Activated CD4-positive, CD25-positive, alpha-beta regulatory T cell treated with anti-CD3 and anti-CD28 coated beads, Interleukin-2, amount 50 U/mL, for 24 hours (primary cell): ENCODE measurements at regions not wholly inside any gene's neighbourhood (a gene's known extent, or its start where the extent isn't known, plus 50 kb on each side); places are given as distances from the start of the nearest gene placed in this dataset.

Source experiments
- ATAC-seq, 2 donors: fragments of 150-1000 bp; cut with Tn5 transposase; one replicate each; pipeline ENCODE4 v1.10.0; 2021; ENCODE audit warnings: mild to moderate bottlenecking in 1 of 2, moderate library complexity in 1 of 2

- no peak for ATAC-seq
These were observed 1053.8 kb downstream of the BCL11B start for GRCh38 chr14:98218218-98218617.

DNA sequence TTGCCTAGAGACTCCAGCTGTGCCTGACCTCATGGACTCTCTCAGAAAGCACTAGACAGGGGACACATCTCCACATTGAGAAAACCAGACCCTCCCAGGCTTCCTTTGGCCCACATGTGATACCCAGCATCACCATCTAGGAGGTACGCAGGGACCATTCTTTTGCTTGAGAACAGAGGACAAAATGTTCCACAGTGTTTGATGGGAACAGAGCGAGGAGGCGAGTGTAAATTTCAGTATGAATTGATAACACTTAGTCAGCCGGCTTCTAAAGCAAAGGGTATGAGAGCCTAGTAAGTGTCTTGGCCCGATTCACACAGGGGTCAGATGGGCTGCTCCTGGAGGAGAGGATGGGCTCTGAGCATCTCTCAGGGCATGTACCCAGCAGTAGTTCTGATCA is 1052.4 kb downstream of the BCL11B start:
- ATAC-seq, result peak; percentile 25 to 53

- ATAC-seq, result no peak
These were observed 1048.9 kb downstream of the BCL11B start for GRCh38 chr14:98223106-98223505.

- peak; percentile 12 to 15 for ATAC-seq
These were observed 1048.3 kb downstream of the BCL11B start for GRCh38 chr14:98223710-98224109.

DNA sequence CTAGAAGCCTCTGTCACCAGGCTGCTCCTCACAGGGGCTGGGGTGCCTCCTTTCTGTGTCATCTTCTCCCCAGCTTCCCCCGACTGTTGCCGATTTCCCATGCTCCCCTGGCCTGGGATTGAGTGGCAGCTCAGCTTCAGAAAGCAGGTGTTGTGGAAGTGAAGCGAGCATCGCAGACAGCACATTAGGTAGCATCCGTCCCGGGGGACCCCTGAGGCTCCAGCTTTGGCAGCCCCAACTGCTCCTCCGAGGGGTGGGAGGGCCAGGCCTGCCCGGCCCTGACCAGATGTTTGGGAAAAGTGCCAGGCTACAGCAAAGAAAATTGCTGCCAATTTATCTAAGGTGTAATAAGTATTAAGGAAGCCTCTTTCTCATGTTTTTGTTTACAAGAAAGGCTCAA is 1045.6 kb downstream of the BCL11B start:
- ATAC-seq, result no peak

DNA sequence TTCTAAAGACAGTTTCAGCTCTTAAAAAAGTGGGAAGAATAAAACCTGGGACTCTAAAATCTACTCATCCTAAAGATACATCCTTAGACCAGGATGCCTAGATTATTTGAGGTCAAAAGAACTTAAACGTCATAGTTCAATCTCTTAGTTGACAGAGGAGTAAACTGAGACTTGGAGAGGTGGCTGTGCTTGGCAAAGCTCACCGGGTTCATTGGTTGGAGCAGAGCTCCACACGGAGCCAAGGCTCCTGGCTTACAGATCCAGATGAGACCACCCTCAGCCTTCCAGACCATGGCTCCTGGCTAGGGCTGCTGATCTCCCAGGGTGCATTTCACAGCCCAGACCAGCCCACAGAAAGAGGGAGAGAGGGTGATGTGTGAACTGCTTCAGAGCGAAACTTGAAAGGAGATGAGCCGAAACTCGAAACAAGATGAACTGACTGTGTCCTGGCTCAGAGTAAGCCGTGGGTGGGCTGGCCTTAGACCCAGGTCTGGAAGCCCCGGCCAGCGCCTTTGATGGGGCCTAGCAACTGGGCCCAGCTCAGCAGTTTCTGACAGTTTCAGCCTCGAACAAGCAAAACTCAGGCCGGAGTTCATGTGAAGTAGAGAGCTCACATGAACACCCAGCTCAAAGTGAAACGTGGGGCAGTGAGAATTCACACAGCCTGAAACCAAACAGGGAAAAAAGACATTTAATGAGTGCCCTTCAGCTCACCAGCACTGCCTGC is 1044.8 kb downstream of the BCL11B start:
- ATAC-seq, result peak; percentile 91

DNA sequence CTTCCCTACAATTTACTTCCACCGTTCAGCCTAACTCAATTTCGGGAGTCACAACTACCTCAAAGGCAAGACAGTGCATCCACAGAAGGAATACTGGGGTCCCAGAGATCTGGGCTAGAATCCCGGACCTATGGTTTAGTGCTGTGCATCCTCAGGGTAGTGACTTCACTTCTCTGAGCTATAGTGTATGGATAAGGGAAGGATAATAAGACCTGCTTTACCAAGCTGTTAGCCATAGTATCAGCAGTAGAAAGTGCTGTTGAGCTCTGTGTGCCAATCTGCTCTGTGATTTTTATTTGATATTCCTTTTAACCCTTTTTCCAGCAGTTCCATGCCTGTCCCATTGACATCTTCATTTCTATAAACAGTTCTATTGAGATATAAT is 1044.3 kb downstream of the BCL11B start:
- no peak for ATAC-seq

DNA sequence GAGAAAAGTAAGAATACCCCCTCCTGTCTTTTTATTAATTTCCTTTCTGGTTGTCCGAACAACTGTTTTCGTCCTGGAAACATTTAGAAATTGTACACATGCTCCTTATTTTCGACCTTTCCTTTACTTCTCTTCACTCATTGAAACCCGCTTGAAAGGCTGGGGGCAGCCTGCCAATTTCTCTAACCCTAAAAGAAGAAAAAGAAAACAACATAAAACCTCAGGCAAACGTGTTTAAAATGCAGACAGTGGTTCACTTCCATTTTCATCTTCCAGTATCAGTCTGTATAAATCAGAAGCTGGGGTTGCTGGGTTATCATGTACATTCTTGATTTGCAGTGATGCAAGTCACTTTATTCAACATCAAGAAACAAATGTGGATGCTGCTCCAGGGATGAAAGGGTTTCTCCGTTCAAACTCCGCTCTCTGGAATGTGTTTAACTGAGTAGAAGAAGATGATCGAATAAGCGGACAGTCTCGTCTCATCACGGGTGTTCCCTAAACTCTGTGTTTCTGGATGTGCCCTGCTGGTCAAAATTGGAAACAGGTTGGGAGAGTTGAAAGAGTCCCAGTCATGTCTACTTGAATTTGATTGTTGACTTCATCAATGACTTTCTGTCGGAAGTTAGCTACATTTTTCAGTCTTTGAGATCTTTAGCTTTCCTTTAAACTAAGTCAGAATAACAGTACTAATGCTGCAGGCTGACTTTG is 1042.2 kb downstream of the BCL11B start:
- no peak for ATAC-seq

DNA sequence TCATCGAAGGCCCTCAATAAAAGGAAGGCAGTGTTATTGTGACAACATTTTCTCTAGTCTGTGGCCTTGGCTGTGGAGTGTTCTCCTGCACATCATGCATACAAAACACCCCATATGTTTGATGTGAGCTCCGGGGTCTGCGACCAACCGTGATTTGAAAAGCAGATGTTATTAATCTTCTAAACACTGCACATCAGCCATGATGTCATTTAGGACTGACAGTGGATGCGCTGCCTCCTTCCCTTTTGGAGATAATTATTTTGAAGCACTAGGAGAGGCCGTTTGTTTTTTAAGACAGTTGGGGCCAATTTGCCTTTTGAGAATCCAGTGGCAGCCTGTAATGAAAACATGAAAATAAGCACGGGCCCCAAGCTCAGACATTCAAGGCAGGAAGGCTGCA is 1041.6 kb downstream of the BCL11B start:
- no peak for ATAC-seq

DNA sequence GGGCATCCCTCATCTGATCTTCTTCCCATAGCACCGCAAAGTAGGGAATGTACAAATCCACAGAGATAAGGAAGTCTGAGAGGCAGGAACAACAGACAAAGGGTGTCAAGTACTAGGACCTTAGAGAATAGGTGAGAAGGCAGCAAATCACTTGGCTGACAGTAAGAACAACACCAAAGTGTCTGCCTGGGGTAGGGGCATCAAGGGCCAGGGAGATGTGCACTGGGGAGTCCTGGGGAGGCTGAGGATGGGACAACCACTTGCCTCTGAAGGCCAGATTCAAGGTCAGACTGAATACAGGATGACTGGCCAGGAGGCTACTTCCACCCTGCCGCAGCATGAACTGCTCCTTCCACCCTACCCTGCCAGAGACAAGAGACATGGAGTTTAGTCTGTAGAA is 1040.8 kb downstream of the BCL11B start:
- no peak for ATAC-seq

DNA sequence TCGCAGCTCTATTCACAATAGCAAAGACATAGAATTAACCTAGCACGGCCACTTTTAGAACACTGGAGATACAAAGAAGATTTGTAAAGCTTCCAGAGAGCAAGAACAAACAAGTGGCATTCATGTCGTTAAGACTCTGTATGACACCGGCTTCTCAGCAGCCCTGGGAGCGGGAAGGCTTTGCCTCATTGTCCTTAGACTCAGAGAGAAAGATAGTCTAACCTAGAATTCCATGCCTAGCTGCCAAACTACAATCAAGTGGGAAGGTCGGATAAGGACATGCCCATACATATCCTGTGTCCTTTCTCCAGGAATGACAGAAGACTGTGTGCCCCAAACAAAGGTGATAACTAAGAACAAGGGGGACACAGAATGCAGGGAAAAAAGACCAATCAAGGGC is 1038.3 kb downstream of the BCL11B start:
- ATAC-seq, result no peak

- ATAC-seq, result peak; percentile 93 to 94
These were observed 1037.8 kb downstream of the BCL11B start for GRCh38 chr14:98234208-98234607.

DNA sequence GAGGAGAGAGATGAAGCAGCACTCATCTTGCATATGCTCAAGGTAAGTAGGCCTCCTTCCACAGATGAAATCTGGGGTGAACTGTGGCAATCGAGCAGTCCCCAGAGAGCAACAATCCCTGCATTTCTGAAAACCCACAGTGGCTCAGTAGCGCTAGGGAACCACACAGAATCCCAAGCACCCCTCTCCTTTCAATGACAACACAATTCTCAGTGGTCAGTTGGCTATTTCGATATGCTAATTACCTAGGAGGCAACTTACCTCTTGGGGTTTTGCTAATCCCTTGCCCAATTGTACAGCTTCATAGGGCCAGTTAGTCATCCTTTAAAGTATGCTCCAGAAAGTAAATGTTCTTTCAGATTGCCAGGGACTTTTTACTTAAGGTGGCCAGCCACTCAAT is 1035.7 kb downstream of the BCL11B start:
- ATAC-seq, result no peak

- ATAC-seq, result no peak
These were observed 1034.1 kb downstream of the BCL11B start for GRCh38 chr14:98237939-98238338.

DNA sequence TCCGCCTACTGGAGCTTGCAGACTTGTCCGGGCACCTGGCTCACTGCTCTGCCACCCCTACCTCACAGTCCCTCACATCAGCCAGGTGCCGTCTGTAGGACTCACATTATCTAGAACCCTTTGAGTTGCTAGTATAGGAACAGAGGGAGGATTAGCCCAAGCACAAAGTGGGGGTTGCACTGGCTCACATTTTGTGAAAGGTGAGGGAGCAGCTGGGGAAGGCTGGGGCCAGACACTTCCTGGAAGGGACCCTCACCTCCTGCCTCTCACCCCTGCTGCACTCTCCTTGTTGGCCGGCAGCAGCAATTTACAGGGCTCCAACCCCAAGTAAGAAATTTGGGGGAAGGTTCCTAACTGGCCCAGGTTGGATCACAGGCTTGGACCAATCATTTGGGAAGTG is 1031.6 kb downstream of the BCL11B start:
- no peak for ATAC-seq

GRCh38 chr14:98242903-98243302 is 1029.1 kb downstream of the BCL11B start:
- ATAC-seq, result no peak

DNA sequence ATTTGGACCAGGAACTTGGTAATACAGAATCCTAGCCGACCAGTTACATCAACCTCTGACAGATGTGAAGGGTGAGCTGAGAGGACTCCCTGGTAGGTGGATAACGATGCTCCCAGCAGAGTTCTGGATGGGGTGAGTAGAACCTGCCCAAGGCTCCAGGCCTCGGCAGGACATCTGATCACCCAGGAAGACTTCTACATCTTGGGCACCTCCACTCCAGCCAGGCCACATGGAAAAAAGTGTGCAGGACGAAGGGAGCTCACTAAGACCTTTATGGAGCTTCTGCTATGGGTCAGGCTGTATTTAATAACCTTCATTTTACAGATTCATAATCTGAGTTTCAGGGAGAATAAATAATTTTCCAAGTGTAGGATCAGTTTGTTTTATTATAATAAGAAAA is 1028.7 kb downstream of the BCL11B start:
- no peak for ATAC-seq

DNA sequence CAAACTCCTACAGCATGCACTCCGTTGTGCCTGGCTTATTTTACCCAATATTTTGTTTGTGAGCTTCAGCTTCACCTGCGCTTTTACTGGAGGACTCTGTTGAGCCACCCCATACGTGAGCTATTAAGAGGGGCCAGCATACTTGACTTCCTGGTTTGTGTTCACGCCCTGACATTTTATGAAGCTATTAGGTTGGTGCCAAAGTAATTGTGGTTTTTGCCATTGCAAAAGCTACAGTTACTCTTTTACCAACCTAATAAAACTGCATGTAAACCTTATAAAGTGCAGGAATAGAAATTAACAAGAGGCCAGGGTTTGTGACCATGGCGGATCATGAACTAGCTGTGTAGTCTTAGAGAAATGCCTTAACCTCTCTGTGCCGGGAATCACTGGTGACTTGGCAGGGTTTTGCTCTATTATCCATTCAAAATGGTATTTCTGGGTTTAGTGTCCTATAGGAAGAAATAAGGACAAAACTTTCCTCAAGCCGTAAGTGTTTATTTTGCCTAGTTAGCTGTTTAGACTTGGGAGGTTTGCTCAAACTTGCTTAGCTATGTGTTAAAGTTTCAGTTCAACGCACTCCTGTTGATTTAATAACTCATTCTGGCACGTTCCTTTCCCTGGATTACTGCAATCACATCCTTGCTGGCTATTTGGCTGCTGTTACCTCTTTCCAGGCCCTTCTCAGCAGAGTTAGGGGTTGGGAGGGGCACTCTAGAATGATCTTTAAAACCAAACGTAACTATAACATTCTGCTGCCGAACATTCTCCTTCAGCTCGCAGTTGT is 1027.6 kb downstream of the BCL11B start:
- no peak for ATAC-seq

GRCh38 chr14:98244966-98245569 is 1026.9 kb downstream of the BCL11B start:
- ATAC-seq, result no peak

DNA sequence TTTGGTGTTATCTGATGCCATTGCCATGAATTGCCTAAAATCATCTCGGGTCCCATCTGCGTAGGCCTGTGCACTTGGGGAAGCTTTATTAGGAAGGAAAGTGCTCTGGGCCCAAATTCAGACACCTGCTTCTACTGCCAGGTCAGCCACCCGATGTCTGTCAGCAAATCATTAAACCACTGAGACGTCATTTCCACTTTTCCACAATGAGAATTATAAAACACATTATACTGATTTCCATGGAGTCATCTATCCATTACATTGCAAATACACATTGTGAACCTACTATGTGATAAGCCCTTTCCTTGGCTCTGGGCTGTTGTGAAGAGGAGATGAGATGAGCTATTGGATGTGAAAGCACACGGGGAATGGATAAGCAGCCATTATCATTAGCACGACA is 1022.9 kb downstream of the BCL11B start:
- no peak for ATAC-seq

DNA sequence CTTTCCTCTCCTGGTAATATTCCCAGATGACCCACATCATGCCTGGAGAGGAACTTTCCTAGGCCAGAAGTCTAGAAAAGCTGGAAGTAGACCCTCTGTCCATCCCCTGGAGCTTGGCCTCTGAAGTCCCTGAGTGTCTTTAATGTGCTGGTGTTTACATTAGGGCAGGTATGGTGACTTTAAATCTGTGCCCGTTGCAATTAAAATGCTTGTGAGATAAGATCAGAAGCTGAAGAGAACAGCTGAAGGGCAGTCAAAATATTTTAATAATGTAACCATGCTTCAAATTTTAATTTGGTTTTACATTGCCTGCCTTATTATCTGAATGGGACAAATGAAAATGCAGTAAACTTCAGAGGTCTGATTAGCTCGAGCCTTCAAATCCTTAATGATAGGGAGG is 1022.5 kb downstream of the BCL11B start:
- ATAC-seq, result no peak

DNA sequence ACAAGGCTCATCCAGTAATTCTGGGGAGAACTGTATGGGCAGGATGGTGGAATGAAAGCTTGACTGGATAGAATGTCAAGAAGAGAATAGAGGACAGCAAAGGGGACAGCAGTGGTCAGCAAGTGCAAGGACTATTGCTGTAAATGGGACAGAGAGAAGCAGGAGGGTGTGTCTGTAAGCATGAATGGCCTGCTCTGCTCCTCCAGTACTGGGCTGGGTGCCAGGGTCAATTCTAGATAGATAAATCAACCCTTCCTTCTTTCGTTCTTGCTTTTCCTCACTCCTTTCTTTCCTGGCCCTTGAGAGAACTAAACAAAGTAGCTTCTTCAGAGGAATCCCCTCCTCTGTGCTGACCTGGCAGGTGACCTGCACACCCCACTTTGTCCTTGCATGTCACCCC is 1019.2 kb downstream of the BCL11B start:
- no peak for ATAC-seq

GRCh38 chr14:98259881-98260280 is 1012.1 kb downstream of the BCL11B start:
- ATAC-seq, result no peak
